GM12878 (cell line): ENCODE measurements at regions not wholly inside any gene's neighbourhood (a gene's known extent, or its start where the extent isn't known, plus 50 kb on each side); places are given as distances from the start of the nearest gene placed in this dataset.
A peak's percentile ranks its signal among the peaks of the same experiment; 100 is the strongest.

Experiments
- ATAC-seq: fragments of 200-7000 bp; cut with Tn5 transposase; 3 replicates; pipeline ENCODE4 v1.9.1; 2020; ENCODE audit warnings: mild to moderate bottlenecking, moderate library complexity
- BruUV-seq: library from RNA; stranded (reverse); fragments of 400-500 nt; replicated peaks from 2 replicates; lab custom pipeline; 2021; lab: Mats Ljungman, UMichigan
- CTCF ChIA-PET: fragments of 300-600 bp; sonication (Branson Sonifier 250); formaldehyde crosslinking; extraction: SDS; loops from one replicate; lab custom pipeline; 2021; ENCODE audit warnings: inconsistent platforms; lab: Yijun Ruan, JAX
- POLR2A ChIA-PET: fragments of 350-600 bp; formaldehyde crosslinking; extraction: SDS; loops from one replicate; lab custom pipeline; 2021; ENCODE audit warnings: inconsistent platforms; lab: Charles Lee
- RAD21 ChIA-PET: fragments of 300-600 bp; sonication (Branson Sonifier 250); formaldehyde crosslinking; loops from one replicate; lab custom pipeline; 2023; ENCODE audit warnings: antibody characterized with exemption; ENCODE audit not compliant: unreplicated experiment; lab: Charles Lee
- SMC1A ChIA-PET: fragments of 300-600 bp; sonication (Branson Sonifier 250); formaldehyde crosslinking; loops from one replicate; lab custom pipeline; 2023; ENCODE audit not compliant: unreplicated experiment, uncharacterized antibody; lab: Charles Lee
- DNase-seq: peaks from one replicate; pipeline ENCODE4 v3.0.0-alpha.2; 2011; ENCODE audit warnings: low read depth, low spot score
- FAIRE-seq: peaks from 3 replicates; lab custom pipeline; 2011; peaks lifted over from hg19 to GRCh38; lab: Jason Lieb, UNC
- H2AFZ ChIP-seq: 2 replicates; pipeline ENCODE4 v1.6.0; 2011; ENCODE audit warnings: low read depth, low read length, control low read depth; ENCODE audit not compliant: control insufficient read depth
- H3K27ac ChIP-seq: 2 replicates; pipeline ENCODE4 v1.5.1; 2011; ENCODE audit warnings: control low read depth; ENCODE audit not compliant: control insufficient read depth, insufficient read depth
- H3K27me3 ChIP-seq, 2 experiments: replicated peaks in 1 of 2; 2 replicates each; pipeline versions ENCODE4 v1.6.0 to v1.6.1; 2011; ENCODE audit warnings: low read length in 1 of 2; ENCODE audit not compliant: control insufficient read depth in 2 of 2, insufficient read depth in 2 of 2
- H3K36me3 ChIP-seq, 2 experiments: 2 replicates each; pipeline ENCODE4 v1.5.1; 2011; ENCODE audit warnings: low read length in 1 of 2; ENCODE audit not compliant: control insufficient read depth in 2 of 2, insufficient read depth in 2 of 2
- H3K4me1 ChIP-seq: 2 replicates; pipeline ENCODE4 v1.6.1; 2011; ENCODE audit warnings: mild to moderate bottlenecking, low read length, moderate library complexity, mixed read lengths; ENCODE audit not compliant: control insufficient read depth, insufficient read depth
- H3K4me2 ChIP-seq: 2 replicates; pipeline ENCODE4 v1.6.0; 2011; ENCODE audit warnings: control low read depth; ENCODE audit not compliant: control insufficient read depth, insufficient read depth
- H3K4me3 ChIP-seq: fragments of 200-600 bp; sonication (generic); 2 replicates; pipeline ENCODE4 v1.5.1; 2016
- H3K79me2 ChIP-seq: 2 replicates; pipeline ENCODE4 v1.6.0; 2011; ENCODE audit warnings: low read length; ENCODE audit not compliant: control insufficient read depth, insufficient read depth
- H3K9ac ChIP-seq: 2 replicates; pipeline ENCODE4 v1.8.0; 2011; ENCODE audit warnings: low read length, control low read depth, mixed read lengths; ENCODE audit not compliant: control insufficient read depth, insufficient read depth
- H3K9me3 ChIP-seq: replicated peaks from 3 replicates; pipeline ENCODE4 v1.5.1; 2011; ENCODE audit warnings: mild to moderate bottlenecking, low read length; ENCODE audit not compliant: control insufficient read depth, insufficient read depth
- H4K20me1 ChIP-seq: 2 replicates; pipeline ENCODE4 v1.6.0; 2011; ENCODE audit not compliant: control insufficient read depth, insufficient read depth
- EED ChIP-seq: sonication (generic); IDR thresholded peaks from 2 replicates; pipeline ENCODE4 v1.6.1; 2016; ENCODE audit warnings: antibody characterized with exemption, low read depth
- MEF2A ChIP-seq: IDR thresholded peaks from 2 replicates; pipeline ENCODE4 v1.6.1; 2011; ENCODE audit warnings: low read depth, mild to moderate bottlenecking, low read length, moderate library complexity; ENCODE audit not compliant: insufficient read depth
- MEF2B ChIP-seq: fragments of 450-650 bp; IDR thresholded peaks from 2 replicates; pipeline ENCODE4 v1.6.1; 2018; ENCODE audit warnings: mild to moderate bottlenecking, moderate library complexity; ENCODE audit not compliant: partially characterized antibody, poor library complexity, severe bottlenecking
- MLLT1 ChIP-seq: fragments of 450-650 bp; IDR thresholded peaks from 2 replicates; pipeline ENCODE4 v1.6.1; 2016; ENCODE audit warnings: mild to moderate bottlenecking
- PML ChIP-seq: IDR thresholded peaks from 2 replicates; pipeline ENCODE4 v1.6.1; 2012; ENCODE audit warnings: low read length, inconsistent platforms
- POU2F2 ChIP-seq: IDR thresholded peaks from 3 replicates; pipeline ENCODE4 v1.6.1; 2011; ENCODE audit warnings: low read depth, mild to moderate bottlenecking, low read length, borderline replicate concordance
- SMC3 ChIP-seq: IDR thresholded peaks from 2 replicates; pipeline ENCODE4 v1.6.1; 2011; ENCODE audit warnings: low read length, improper control_type of control experiment, borderline replicate concordance
- SUPT20H ChIP-seq: IDR thresholded peaks from 2 replicates; pipeline ENCODE4 v1.6.1; 2011; ENCODE audit warnings: low read depth, mild to moderate bottlenecking, low read length, moderate library complexity, borderline replicate concordance; ENCODE audit not compliant: control insufficient read depth
- WGBS: methylation state at CpG from one replicate; pipeline ENCODE4 v1.1.6; 2016; ENCODE audit warnings: low lambda C conversion rate; ENCODE audit not compliant: insufficient replicate concordance, insufficient coverage; ENCODE audit errors: missing lambda C conversion rate; 5-methylcytosine and 5-hydroxymethylcytosine counted together
- in situ Hi-C: fragments of 300-500 bp; cut with MboI; formaldehyde crosslinking; loops from 9 replicates; pipeline ENCODE4 v1.14.3; 2018; ENCODE audit warnings: mixed read lengths
- intact Hi-C: fragments of 100-400 bp; cut with micrococcal nuclease; formaldehyde crosslinking; loops from one replicate; pipeline ENCODE4 v1.14.2; 2022; ENCODE audit not compliant: unreplicated experiment

GRCh38 chr3:5296362-5296761 lies 108.9 kb downstream of the EDEM1 start:
- Histone ChIP-seq H3K4me1 (peaks cover 14% of the 10 kb centered on the region), H2AFZ (no peak overlapping the region), H3K4me2 (no peak overlapping the region), H3K36me3 (no peaks in the 10 kb centered on the region), H3K79me2 (no peaks in the 10 kb centered on the region), H3K27ac (no peak overlapping the region), H3K9ac (no peak overlapping the region), H4K20me1 (no peaks in the 10 kb centered on the region), H3K9me3 (no peaks in the 10 kb centered on the region; the same call in 2 of the 3 replicates), H3K27me3 (no peaks in the 10 kb centered on the region), H3K4me3 (no peak overlapping the region)
- FAIRE-seq (no peak), DNase-seq (no peak), ATAC-seq (0 out of 3 replicates have a peak, but pooled peaks have one; percentile 9)
- ChIA-PET POLR2A (interaction anchor here (1.6 kb wide), 1 partner anchor 19 kb away, joined by 4 read pairs; no protein-coding TSS in a partner anchor), RAD21 (interaction anchor here (0.9 to 3.7 kb wide), 2 partner anchors 19 to 68 kb away, joined by 4 to 21 read pairs; no protein-coding TSS in a partner anchor), CTCF (interaction anchor here (1.1 to 1.4 kb wide), 2 partner anchors 18 to 22 kb away, joined by 3 read pairs; no protein-coding TSS in a partner anchor), SMC1A (interaction anchor here (0.9 to 3.7 kb wide), 3 partner anchors 20 to 69 kb away, joined by 3 to 34 read pairs (median 11); no protein-coding TSS in a partner anchor)
- TF ChIP-seq MLLT1 (0 out of 2 replicates have a peak, but pooled peaks have one; percentile 17), POU2F2 (no peak)
- intact Hi-C loops (no loop called here), in situ Hi-C loops (loop anchor here (10.0 kb wide), 1 partner anchor 172 kb away; the partner anchor contains the start of gene ARL8B)
- 100% methylated on average over 2 of the region's 2 CpGs for WGBS
- BruUV-seq, result no TSS peak

- POLR2A ChIA-PET, result interaction anchor here (0.5 to 1.6 kb wide), 9 partner anchors 20 to 290 kb away, joined by 3 to 6 read pairs (median 3); no protein-coding TSS in a partner anchor
- Histone ChIP-seq H3K27me3 (no peaks in the 10 kb centered on the region), H3K4me3 (no peak overlapping the region), H3K4me1 (peaks cover 14% of the 10 kb centered on the region), H3K9ac (peak overlapping the region; percentile 30; the same call in 1 of the 2 replicates), H3K36me3 (no peaks in the 10 kb centered on the region), H3K4me2 (peak overlapping the region; percentile 26), H4K20me1 (no peaks in the 10 kb centered on the region), H3K9me3 (no peaks in the 10 kb centered on the region; the same call in 2 of the 3 replicates), H3K27ac (no peak overlapping the region), H3K79me2 (no peaks in the 10 kb centered on the region), H2AFZ (peak overlapping the region; percentile 28)
- DNase-seq, result no peak
- RAD21 ChIA-PET, result interaction anchor here (0.7 to 3.7 kb wide), 19 partner anchors 21 to 1088 kb away, joined by 3 to 21 read pairs (median 5); no protein-coding TSS in a partner anchor
- WGBS, result 0% methylated on average over 1 of the region's 1 CpG
- CTCF ChIA-PET, result interaction anchor here (0.8 to 2.7 kb wide), 15 partner anchors 9 to 586 kb away, joined by 3 to 11 read pairs (median 3); no protein-coding TSS in a partner anchor
- FAIRE-seq, result no peak
- peak; percentile 13 for ATAC-seq
- TF ChIP-seq EED, result peak; percentile 45; the same call in 1 of the 2 replicates
- TF ChIP-seq SMC3, result no peak
- TF ChIP-seq SUPT20H, result no peak
- no peak for TF ChIP-seq PML
- no peak for TF ChIP-seq MEF2A
- TF ChIP-seq MEF2B, result no peak
- BruUV-seq, result no TSS peak
- in situ Hi-C loops (loop anchor here (10.0 kb wide), 1 partner anchor 173 kb away; the partner anchor contains the start of gene ARL8B), intact Hi-C loops (loop anchor here (2.0 kb wide), 1 partner anchor 157 kb away; no protein-coding TSS in a partner anchor)
- SMC1A ChIA-PET, result interaction anchor here (0.7 to 3.7 kb wide), 23 partner anchors 12 to 432 kb away, joined by 3 to 34 read pairs (median 5); partner anchors contain the start of gene ARL8B
Observed at GRCh38 chr3:5297895-5298294, 110.4 kb downstream of the EDEM1 start.
